Fibroblast of villous mesenchyme (primary cell): ENCODE measurements at regions not wholly inside any gene's neighbourhood (a gene's known extent, or its start where the extent isn't known, plus 50 kb on each side); places are given as distances from the start of the nearest gene placed in this dataset.

Experiments
- DNase-seq: peaks from one replicate; pipeline ENCODE4 v3.0.0-alpha.2; 2010; ENCODE audit warnings: low read depth
- H3K4me3 ChIP-seq: 2 replicates; pipeline ENCODE4 v1.5.1; 2011; ENCODE audit warnings: low read depth, mild to moderate bottlenecking, low read length
- TF ChIP-seq, protein P1 (sequence below): IDR thresholded peaks from 2 replicates; pipeline ENCODE4 v1.5.1; 2012; ENCODE audit warnings: low read depth, mild to moderate bottlenecking, low read length; ENCODE audit not compliant: insufficient read depth

DNA sequence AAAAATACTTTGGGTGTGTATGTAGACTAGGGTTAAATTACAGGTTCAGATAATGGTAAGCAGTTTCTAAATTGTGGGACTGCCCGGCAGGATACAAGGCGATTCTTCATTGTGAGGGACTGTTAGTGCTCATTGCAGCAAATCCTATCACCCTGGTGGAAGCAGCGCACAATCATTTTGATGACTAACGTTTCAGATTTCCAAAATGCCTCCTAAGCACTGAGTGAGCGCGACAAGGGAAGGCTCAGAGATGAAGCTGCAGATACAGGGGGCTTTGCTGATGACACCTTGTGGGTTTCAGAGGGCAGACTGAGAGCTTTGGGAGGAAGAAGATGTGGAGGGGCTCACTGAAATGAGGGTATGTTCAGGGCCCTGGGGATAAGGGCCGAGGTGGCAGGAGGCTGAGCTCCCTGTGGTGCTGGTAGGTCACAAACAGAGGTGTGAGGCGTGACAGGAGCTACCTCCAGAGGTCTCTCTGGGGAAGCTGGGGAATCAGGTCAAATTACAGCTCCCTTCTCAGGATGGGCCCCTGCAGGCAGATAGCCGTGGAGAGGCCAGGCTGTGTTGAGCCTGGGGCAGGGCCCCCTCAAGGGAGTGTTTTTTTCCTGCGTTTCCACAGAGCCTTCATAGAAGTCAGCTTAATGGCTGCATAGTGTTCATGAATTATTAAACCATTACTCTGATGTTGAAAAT, 84.5 kb upstream of the FYN start:
- no peak for DNase-seq
- TF ChIP-seq, protein P1, sequence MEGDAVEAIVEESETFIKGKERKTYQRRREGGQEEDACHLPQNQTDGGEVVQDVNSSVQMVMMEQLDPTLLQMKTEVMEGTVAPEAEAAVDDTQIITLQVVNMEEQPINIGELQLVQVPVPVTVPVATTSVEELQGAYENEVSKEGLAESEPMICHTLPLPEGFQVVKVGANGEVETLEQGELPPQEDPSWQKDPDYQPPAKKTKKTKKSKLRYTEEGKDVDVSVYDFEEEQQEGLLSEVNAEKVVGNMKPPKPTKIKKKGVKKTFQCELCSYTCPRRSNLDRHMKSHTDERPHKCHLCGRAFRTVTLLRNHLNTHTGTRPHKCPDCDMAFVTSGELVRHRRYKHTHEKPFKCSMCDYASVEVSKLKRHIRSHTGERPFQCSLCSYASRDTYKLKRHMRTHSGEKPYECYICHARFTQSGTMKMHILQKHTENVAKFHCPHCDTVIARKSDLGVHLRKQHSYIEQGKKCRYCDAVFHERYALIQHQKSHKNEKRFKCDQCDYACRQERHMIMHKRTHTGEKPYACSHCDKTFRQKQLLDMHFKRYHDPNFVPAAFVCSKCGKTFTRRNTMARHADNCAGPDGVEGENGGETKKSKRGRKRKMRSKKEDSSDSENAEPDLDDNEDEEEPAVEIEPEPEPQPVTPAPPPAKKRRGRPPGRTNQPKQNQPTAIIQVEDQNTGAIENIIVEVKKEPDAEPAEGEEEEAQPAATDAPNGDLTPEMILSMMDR, result no peak
- no peak overlapping the region for H3K4me3 ChIP-seq

- TF ChIP-seq, protein P1, result no peak
- DNase-seq, result no peak
- no peak overlapping the region for H3K4me3 ChIP-seq
Measured at GRCh38 chr6:111958534-111958933, 85.3 kb upstream of the FYN start.

- TF ChIP-seq, protein P1, result no peak
Measured at GRCh38 chr6:111959766-111960165, 86.5 kb upstream of the FYN start.

DNA sequence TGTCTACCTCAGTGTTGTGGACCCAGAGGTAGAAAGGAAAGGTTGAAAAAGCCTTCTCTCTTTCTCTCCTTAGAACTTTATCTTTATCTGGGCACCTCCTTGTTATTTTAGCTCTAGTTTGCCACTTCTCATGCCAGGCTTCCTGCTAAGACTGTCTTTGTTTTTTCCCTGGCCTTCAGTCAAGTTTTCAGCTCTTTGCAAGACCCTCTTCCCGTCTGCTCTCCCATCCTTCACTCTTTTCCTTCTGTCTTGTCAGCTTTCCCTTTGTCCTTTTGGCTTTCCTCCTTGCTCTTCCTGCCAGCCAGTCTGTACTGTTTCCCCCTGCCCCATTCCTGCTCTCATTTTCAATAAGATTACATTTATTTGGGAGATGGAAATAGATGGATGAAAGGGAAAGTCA, 86.8 kb upstream of the CCN6 start:
- no peak overlapping the region for H3K4me3 ChIP-seq
- DNase-seq, result no peak
- TF ChIP-seq, protein P1, result no peak

More at GRCh38 chr6:111959766-111960165, 86.5 kb upstream of the FYN start:
- H3K4me3 ChIP-seq, result no peak overlapping the region
- no peak for DNase-seq

GRCh38 chr6:111970426-111970825, 83.5 kb upstream of the CCN6 start:
- TF ChIP-seq, protein P1, result no peak
- no peak for DNase-seq
- no peak overlapping the region for H3K4me3 ChIP-seq

DNA sequence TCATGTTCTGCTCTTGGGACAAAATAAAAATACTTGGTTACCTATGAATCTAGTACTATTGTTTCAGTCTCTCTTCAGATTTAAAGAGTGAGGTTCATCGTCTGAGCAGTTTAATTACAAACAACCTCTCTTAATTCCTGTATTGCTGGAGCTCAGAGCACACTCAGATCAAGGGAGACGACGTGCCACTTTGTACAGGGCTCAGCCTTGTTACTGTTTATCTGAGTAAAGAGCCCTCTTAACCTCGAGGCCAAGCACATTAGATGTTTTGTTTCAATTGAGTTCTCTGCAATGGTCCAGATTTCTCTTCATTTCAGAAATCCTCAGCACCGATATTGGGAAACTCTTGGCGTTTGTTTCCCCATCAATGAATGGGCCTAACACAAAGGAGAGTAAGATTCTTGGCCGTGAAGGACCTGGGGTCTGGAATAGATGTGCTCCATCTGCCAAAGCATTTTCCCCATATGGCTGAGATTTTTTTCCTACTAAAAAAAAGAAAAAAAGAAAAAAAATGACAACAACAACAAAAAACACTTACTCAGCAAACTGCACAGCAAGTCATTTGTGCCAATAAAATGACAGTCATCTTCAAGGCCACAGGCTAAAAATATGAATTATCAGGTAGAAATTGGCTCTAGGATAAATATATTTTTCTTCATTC, 82.6 kb upstream of the CCN6 start:
- H3K4me3 ChIP-seq, result no peak overlapping the region
- TF ChIP-seq, protein P1, result no peak
- DNase-seq, result no peak
